Effector memory CD8-positive, alpha-beta T cell (primary cell): ENCODE measurements at regions not wholly inside any gene's neighbourhood (a gene's known extent, or its start where the extent isn't known, plus 50 kb on each side); places are given as distances from the start of the nearest gene placed in this dataset.

Experiments
- ATAC-seq: fragments of 150-1000 bp; cut with Tn5 transposase; replicated peaks from 2 replicates; pipeline ENCODE4 v1.10.0; 2021; ENCODE audit warnings: mild to moderate bottlenecking, moderate library complexity
- DNase-seq, 3 experiments: peaks; one replicate each; pipeline ENCODE4 v3.0.0; 2021
- H3K27ac Mint-ChIP-seq, 2 donors: one replicate each; pipeline ENCODE4 v1.8.0; 2022; ENCODE audit warnings: mild to moderate bottlenecking in 2 of 2, mixed read lengths in 2 of 2, moderate library complexity in 2 of 2
- H3K27me3 Mint-ChIP-seq, 2 donors: one replicate each; pipeline ENCODE4 v1.8.0; 2022; ENCODE audit warnings: mixed read lengths in 2 of 2
- H3K36me3 Mint-ChIP-seq: one replicate; pipeline ENCODE4 v1.8.0; 2022; ENCODE audit warnings: mild to moderate bottlenecking, moderate library complexity, mixed read lengths; ENCODE audit not compliant: insufficient read depth
- H3K4me1 Mint-ChIP-seq, 2 donors: one replicate each; pipeline ENCODE4 v1.8.0; 2022; ENCODE audit warnings: low read depth in 2 of 2, mixed read lengths in 2 of 2
- H3K4me3 Mint-ChIP-seq, 2 donors: one replicate each; pipeline ENCODE4 v1.8.0; 2022; ENCODE audit warnings: mild to moderate bottlenecking in 2 of 2, mixed read lengths in 2 of 2, moderate library complexity in 2 of 2
- H3K9me3 Mint-ChIP-seq, 2 donors: one replicate each; pipeline ENCODE4 v1.8.0; 2022; ENCODE audit warnings: mixed read lengths in 2 of 2

DNA sequence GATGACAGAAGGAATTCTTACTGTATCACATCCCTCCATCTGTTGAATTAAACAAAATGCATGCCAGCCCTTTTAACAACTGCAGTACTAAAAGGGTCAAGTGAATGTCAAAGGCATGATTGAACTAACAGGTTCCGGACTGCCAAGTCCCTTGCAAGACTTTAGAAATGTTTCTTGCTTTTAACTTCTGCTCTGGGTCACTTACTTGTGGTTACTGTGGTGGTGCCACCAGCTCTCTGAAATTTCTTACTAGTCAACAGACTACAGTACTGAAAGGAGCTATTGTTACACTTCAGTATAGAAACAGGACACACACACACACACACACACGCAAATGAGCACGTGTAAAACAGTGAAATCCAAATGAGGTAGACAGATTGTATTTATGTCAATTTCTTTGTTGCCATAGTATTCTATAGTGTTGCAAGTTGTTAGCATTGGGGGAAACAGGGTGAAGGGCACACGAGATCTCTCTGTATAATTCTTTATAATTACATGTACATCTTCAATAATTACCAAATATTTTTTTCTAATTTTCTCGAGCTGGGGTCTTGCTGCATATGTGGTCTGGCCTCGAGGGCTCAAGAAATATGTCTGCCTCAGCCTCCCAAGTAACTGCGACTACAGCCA, 79.9 kb upstream of the SLC25A26 start:
- Mint-ChIP-seq H3K27me3 (peaks cover 18 to 48% of the 10 kb centered on the region in 2 donors), H3K27ac (no peak overlapping the region), H3K4me3 (no peak overlapping the region), H3K4me1 (no peaks in the 10 kb centered on the region), H3K9me3 (no peaks in the 10 kb centered on the region), H3K36me3 (no peaks in the 10 kb centered on the region)
- no peak for DNase-seq
- no peak for ATAC-seq

GRCh38 chr3:66140106-66140505, 80.7 kb upstream of the SLC25A26 start:
- no peak for DNase-seq
- Mint-ChIP-seq H3K27me3 (peaks cover 18 to 48% of the 10 kb centered on the region in 2 donors), H3K36me3 (no peaks in the 10 kb centered on the region), H3K27ac (no peak overlapping the region), H3K9me3 (no peaks in the 10 kb centered on the region), H3K4me1 (no peaks in the 10 kb centered on the region), H3K4me3 (no peak overlapping the region)
- no peak for ATAC-seq

- Mint-ChIP-seq H3K9me3 (no peaks in the 10 kb centered on the region), H3K27me3 (peaks cover 18 to 44% of the 10 kb centered on the region in 2 donors), H3K36me3 (no peaks in the 10 kb centered on the region), H3K4me3 (no peak overlapping the region), H3K27ac (no peak overlapping the region), H3K4me1 (no peaks in the 10 kb centered on the region)
- ATAC-seq, result no peak
- DNase-seq, result no peak
Measured at GRCh38 chr3:66139415-66139814, 81.4 kb upstream of the SLC25A26 start.

DNA sequence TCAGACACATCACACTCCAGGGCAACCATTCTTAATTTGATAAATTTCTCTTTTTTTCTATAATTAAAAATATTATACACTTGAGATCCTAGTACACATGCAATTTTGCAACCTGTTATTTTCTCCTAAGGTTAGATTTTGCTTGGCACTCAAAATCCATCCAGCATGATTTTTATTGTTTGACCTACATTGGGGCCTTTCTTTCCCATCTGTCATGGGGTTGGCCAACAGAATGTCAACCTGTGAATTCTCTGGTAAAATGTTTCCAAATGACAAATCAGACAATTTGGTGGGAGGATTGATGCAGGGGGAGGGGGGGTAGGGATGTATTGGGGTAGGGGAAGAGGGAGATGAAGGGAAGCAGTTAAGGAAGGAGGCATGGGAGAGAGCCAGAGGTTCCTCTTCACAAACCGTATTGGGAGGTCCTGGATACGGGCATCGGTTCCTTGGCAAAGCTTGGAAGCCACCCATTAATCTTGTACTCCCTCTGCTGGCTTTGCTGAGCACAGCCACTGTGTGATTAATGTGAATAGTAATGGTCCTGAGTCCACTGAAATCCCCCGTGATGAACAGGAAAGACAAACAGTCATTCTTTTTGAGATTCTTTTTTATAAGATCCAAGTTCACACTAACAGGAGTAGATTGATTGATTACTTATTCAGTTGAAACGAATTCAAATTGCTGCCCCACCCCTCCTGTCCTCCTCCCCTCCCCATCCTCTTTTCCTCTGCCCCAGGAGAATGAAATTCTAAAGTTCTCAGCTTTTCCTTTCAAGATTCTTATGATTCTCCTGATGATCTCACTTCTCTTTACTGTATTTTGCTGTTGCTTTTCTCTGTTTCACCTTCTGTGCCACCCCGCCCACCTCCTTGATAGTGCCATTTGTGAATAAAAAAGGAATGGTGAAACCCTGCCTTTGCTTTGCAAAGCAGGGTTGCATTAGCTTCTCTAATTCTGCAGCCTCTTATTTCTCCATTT, 82.2 kb upstream of the SLC25A26 start:
- H3K4me3 Mint-ChIP-seq, result no peak overlapping the region
- ATAC-seq, result no peak
- H3K4me1 Mint-ChIP-seq, result no peaks in the 10 kb centered on the region
- H3K36me3 Mint-ChIP-seq, result no peaks in the 10 kb centered on the region
- no peak for DNase-seq
- peaks cover 18 to 36% of the 10 kb centered on the region in 2 donors for H3K27me3 Mint-ChIP-seq
- no peaks in the 10 kb centered on the region for H3K9me3 Mint-ChIP-seq
- H3K27ac Mint-ChIP-seq, result no peak overlapping the region

DNA sequence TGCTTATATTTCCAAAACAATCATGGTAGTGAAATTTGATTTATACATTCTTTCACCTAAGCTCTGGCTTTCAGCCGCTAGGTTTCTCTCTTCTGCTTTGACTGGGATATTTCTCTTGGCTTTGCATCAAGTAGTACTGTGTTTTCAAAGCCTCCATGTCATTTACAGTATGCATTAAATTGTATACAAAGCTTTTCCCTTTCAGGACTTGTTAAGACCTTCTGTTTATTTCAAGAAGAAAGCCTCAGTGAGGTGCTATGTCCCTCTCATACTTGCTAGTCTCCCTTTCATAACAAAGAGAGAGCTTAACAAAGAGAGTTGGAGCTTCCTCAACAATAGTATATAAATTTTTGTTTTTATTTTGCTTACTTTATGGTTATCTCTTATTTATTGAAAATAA, 84.2 kb upstream of the SLC25A26 start:
- no peaks in the 10 kb centered on the region for H3K4me1 Mint-ChIP-seq
- peaks cover 0 to 18% of the 10 kb centered on the region in 2 donors for H3K27me3 Mint-ChIP-seq
- no peak overlapping the region for H3K4me3 Mint-ChIP-seq
- H3K27ac Mint-ChIP-seq, result no peak overlapping the region
- no peaks in the 10 kb centered on the region for H3K9me3 Mint-ChIP-seq
- no peak for DNase-seq
- ATAC-seq, result no peak
- no peaks in the 10 kb centered on the region for H3K36me3 Mint-ChIP-seq

DNA sequence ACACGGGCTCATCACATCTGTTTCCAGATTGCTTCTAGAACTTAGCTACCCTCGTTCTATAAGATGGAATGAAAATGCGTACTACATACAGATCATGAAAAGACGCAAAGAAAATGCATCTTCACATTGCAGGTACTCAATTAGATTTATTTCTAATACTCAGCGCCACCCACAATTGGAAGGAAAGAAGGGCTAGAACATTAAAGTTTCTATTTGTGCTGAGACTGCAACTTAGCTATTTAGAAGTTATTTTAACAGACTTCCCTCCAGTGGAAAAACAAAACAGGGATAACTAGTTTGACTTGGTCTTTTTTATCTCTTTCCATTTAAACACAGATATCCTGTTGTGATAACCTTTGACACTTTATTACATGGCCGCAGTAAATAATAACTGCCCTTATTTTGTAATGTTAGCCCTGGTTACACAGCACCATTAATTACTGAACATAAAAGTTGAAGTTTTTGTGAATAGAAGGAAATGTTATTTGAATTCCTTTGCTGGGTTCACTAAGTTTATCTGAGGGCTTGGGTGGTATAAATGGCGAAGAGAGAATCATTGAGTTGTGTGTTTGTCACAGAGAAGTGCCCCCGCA, 86.9 kb upstream of the SLC25A26 start:
- no peaks in the 10 kb centered on the region for H3K9me3 Mint-ChIP-seq
- no peak overlapping the region for H3K4me3 Mint-ChIP-seq
- peaks cover 0 to 10% of the 10 kb centered on the region in 2 donors for H3K27me3 Mint-ChIP-seq
- H3K36me3 Mint-ChIP-seq, result no peaks in the 10 kb centered on the region
- no peak for DNase-seq
- H3K4me1 Mint-ChIP-seq, result no peaks in the 10 kb centered on the region
- no peak for ATAC-seq
- no peak overlapping the region for H3K27ac Mint-ChIP-seq

DNA sequence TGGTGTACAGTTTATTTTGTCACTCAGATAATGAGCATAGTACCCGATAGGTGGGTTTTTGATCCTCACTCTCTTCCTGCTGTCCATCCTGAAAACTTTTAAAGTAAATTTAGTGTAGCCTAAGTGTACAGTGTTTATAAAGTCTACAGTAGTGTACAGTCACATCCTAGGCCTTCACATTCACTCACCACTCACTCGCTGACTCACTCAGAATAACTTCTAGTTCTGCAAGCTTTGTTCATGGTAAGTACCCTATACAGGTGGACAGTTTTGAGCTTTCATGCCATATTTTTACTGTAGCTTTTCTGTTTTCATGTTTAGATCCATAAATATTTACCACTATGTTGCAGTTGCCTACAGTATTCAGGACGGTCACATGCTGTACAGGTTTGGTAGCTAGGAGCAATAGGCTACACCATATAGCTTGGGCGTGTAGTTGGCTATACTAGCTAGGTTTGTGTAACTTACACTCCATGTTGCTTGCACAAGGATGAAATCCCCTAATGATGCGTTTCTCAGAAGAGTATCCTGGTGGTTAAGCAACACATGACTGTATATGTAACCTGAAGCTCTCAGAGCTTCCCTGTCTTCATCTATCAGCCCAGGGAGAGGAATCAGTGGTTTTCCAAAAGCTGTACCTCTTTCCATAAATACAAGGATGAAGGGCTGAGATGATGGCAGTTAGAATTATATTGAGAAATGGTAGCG, 87.6 kb upstream of the SLC25A26 start:
- DNase-seq, result no peak

DNA sequence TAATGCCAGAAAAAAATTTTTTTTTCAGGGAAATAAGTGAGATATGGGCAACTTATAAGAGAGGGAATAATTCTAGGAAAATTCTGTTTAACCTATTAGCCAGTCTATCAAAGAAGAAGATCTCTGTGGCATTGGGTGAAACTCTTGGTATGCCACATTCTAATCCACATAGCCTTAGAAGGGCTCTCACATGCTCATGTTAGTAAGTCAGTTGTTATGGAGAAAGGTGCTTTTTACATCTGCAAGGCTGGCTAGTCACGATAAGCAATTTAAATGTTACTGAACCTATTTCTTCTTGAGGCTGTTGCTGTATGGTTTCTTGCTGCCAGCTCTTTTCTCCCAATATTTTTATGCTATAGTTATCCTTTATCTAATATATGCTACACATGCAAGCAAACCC, 89.9 kb upstream of the MAGI1 start:
- Mint-ChIP-seq H3K27ac (no peak overlapping the region), H3K4me1 (no peaks in the 10 kb centered on the region), H3K27me3 (peaks cover 5 to 18% of the 10 kb centered on the region in 2 donors), H3K9me3 (no peaks in the 10 kb centered on the region), H3K4me3 (no peak overlapping the region), H3K36me3 (no peaks in the 10 kb centered on the region)
- DNase-seq (no peak), ATAC-seq (no peak)

More for the DNA sequence above, 87.6 kb upstream of the SLC25A26 start:
- H3K27me3 Mint-ChIP-seq, result peaks cover 0 to 9% of the 10 kb centered on the region in 2 donors
- no peaks in the 10 kb centered on the region for H3K36me3 Mint-ChIP-seq
- no peak for ATAC-seq
- H3K4me3 Mint-ChIP-seq, result no peak overlapping the region
- no peaks in the 10 kb centered on the region for H3K4me1 Mint-ChIP-seq
- no peak overlapping the region for H3K27ac Mint-ChIP-seq
- H3K9me3 Mint-ChIP-seq, result no peaks in the 10 kb centered on the region

GRCh38 chr3:66121318-66121717, 82.6 kb upstream of the MAGI1 start:
- Mint-ChIP-seq H3K27ac (no peak overlapping the region), H3K9me3 (no peaks in the 10 kb centered on the region), H3K36me3 (no peaks in the 10 kb centered on the region), H3K4me3 (no peak overlapping the region), H3K4me1 (no peaks in the 10 kb centered on the region), H3K27me3 (peaks cover 21 to 33% of the 10 kb centered on the region in 2 donors)
- DNase-seq, result no peak
- ATAC-seq, result no peak

GRCh38 chr3:66115858-66116654, 77.3 kb upstream of the MAGI1 start:
- no peak overlapping the region for H3K27ac Mint-ChIP-seq
- no peaks in the 10 kb centered on the region for H3K36me3 Mint-ChIP-seq
- H3K4me1 Mint-ChIP-seq, result no peaks in the 10 kb centered on the region
- H3K27me3 Mint-ChIP-seq, result peaks cover 31 to 42% of the 10 kb centered on the region in 2 donors
- ATAC-seq, result no peak
- no peak overlapping the region for H3K4me3 Mint-ChIP-seq
- no peak for DNase-seq
- H3K9me3 Mint-ChIP-seq, result no peaks in the 10 kb centered on the region

DNA sequence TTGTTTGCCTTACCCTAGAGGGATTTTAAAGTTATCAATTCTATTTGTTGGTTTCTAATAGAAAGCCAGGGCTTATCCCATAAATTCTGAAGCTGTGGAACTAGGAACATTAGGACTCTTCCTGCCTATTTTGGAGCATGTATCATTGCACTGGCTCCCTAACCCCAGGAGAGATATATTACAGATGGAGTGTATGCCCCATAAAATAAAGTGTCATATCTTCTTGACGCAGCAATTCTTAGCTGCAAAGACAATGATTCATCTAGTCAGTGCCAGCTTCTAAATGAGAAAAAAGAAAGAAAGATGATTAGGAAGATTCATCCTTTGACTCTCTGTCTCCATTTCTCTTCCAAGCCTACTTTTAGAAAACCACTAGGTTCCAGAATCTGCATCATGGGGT, 74.8 kb upstream of the MAGI1 start:
- no peaks in the 10 kb centered on the region for H3K4me1 Mint-ChIP-seq
- H3K4me3 Mint-ChIP-seq, result no peak overlapping the region
- peaks cover 36 to 49% of the 10 kb centered on the region in 2 donors for H3K27me3 Mint-ChIP-seq
- ATAC-seq, result no peak
- H3K9me3 Mint-ChIP-seq, result no peaks in the 10 kb centered on the region
- no peaks in the 10 kb centered on the region for H3K36me3 Mint-ChIP-seq
- DNase-seq, result no peak
- H3K27ac Mint-ChIP-seq, result no peak overlapping the region

DNA sequence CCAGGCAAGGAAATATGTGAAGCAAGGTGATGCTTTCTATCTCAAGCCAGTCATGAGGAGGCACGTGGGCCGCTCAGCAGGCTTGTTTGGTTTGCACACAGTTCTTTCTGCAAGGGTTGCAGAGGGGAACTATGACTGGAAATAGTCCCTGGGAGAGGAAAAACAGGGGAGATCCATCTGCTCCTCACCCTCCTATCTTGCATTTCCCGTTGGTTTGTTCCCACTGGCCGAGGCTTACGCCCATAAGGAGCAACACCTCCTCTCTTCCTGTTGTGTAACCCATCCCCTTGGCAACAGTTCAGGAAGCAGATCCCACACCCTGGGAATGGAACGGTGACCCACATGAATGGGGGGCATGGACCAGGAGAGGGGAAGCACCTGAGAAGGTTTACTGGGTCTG, 72.1 kb upstream of the MAGI1 start:
- no peak for ATAC-seq
- no peaks in the 10 kb centered on the region for H3K36me3 Mint-ChIP-seq
- H3K27ac Mint-ChIP-seq, result no peak overlapping the region
- no peak overlapping the region for H3K4me3 Mint-ChIP-seq
- DNase-seq, result no peak
- H3K27me3 Mint-ChIP-seq, result peaks cover 29 to 47% of the 10 kb centered on the region in 2 donors
- no peaks in the 10 kb centered on the region for H3K9me3 Mint-ChIP-seq
- H3K4me1 Mint-ChIP-seq, result no peaks in the 10 kb centered on the region

DNA sequence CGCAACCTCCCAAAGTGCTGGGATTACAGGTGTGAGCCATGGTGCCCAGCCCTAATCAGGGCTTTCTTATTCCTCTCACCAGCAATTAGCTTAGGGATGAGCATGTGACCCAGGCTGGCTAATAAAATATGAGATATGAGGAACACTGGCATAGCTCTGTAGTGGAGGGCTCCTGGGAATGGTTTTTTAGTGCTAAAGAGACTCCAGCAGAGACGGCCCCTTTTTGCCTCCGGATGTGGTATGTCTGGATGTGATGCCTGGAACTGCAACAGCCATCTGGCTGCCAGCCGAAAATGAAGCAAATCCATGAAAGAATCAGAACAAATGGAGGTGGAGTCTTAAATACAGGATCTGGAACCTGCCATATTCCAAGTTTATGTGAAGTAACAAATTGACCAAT, 69.1 kb upstream of the MAGI1 start:
- ATAC-seq (no peak), DNase-seq (no peak)
- H3K36me3 Mint-ChIP-seq, result no peaks in the 10 kb centered on the region
- no peak overlapping the region for H3K27ac Mint-ChIP-seq
- H3K27me3 Mint-ChIP-seq, result peaks cover 21 to 25% of the 10 kb centered on the region in 2 donors
- no peaks in the 10 kb centered on the region for H3K4me1 Mint-ChIP-seq
- no peak overlapping the region for H3K4me3 Mint-ChIP-seq
- H3K9me3 Mint-ChIP-seq, result no peaks in the 10 kb centered on the region
